Mesendoderm (in vitro differentiated cells): ENCODE measurements at regions not wholly inside any gene's neighbourhood (a gene's known extent, or its start where the extent isn't known, plus 50 kb on each side); places are given as distances from the start of the nearest gene placed in this dataset.

Experiments used
- DNase-seq: peaks from one replicate; pipeline ENCODE4 v3.0.0; 2013
- H2AK5ac ChIP-seq: 2 replicates; pipeline ENCODE4 v1.6.1; 2013; ENCODE audit warnings: low read length, inconsistent platforms
- H2BK120ac ChIP-seq: 2 replicates; pipeline ENCODE4 v1.6.1; 2013; ENCODE audit warnings: low read depth, mild to moderate bottlenecking, low read length, moderate library complexity, mixed read lengths
- H2BK15ac ChIP-seq: replicated peaks from 2 replicates; pipeline ENCODE4 v1.6.1; 2013; ENCODE audit warnings: low read depth, mild to moderate bottlenecking, moderate library complexity
- H2BK5ac ChIP-seq: 2 replicates; pipeline ENCODE4 v1.6.1; 2013; ENCODE audit warnings: low read length, inconsistent platforms
- H3K18ac ChIP-seq: 2 replicates; pipeline ENCODE4 v1.6.1; 2013; ENCODE audit warnings: mild to moderate bottlenecking, low read length, mixed read lengths
- H3K23ac ChIP-seq: one replicate; pipeline ENCODE4 v1.6.1; 2013; ENCODE audit warnings: low read length
- H3K27ac ChIP-seq: 2 replicates; pipeline ENCODE4 v1.5.1; 2013; ENCODE audit warnings: low read depth, mild to moderate bottlenecking, inconsistent platforms, low read length, moderate library complexity
- H3K27me3 ChIP-seq: 2 replicates; pipeline ENCODE4 v1.6.1; 2013; ENCODE audit warnings: low read length, control low read depth, mild to moderate bottlenecking, inconsistent platforms; ENCODE audit not compliant: insufficient read depth, poor library complexity
- H3K36me3 ChIP-seq: 2 replicates; pipeline ENCODE4 v1.6.1; 2013; ENCODE audit warnings: low read length, inconsistent platforms; ENCODE audit not compliant: control insufficient read depth, insufficient read depth
- H3K4ac ChIP-seq: one replicate; pipeline ENCODE4 v1.6.1; 2013; ENCODE audit warnings: low read depth, mild to moderate bottlenecking, low read length, moderate library complexity
- H3K4me1 ChIP-seq: 2 replicates; pipeline ENCODE4 v1.6.1; 2013; ENCODE audit warnings: low read depth, low read length, inconsistent platforms; ENCODE audit not compliant: control insufficient read depth
- H3K4me2 ChIP-seq: 2 replicates; pipeline ENCODE4 v1.6.1; 2013; ENCODE audit warnings: low read length
- H3K4me3 ChIP-seq: 2 replicates; pipeline ENCODE4 v1.5.1; 2013; ENCODE audit warnings: mild to moderate bottlenecking, low read length
- H3K56ac ChIP-seq: one replicate; pipeline ENCODE4 v1.6.1; 2013; ENCODE audit warnings: low read length
- H3K79me1 ChIP-seq: 2 replicates; pipeline ENCODE4 v1.6.1; 2013; ENCODE audit warnings: low read length, inconsistent platforms
- H3K79me2 ChIP-seq: 2 replicates; pipeline ENCODE4 v1.6.1; 2013; ENCODE audit warnings: mild to moderate bottlenecking, low read length; ENCODE audit not compliant: control insufficient read depth, insufficient read depth
- H3K9ac ChIP-seq: 2 replicates; pipeline ENCODE4 v1.6.1; 2013; ENCODE audit warnings: low read length, inconsistent platforms
- H4K5ac ChIP-seq: one replicate; pipeline ENCODE4 v1.6.1; 2013; ENCODE audit warnings: low read length
- H4K8ac ChIP-seq: one replicate; pipeline ENCODE4 v1.6.1; 2013; ENCODE audit warnings: low read depth, mild to moderate bottlenecking, control low read depth, low read length, moderate library complexity
- WGBS: extraction: QIAGEN DNeasy Blood & Tissue Kit; methylation state at CpG from one replicate; pipeline ENCODE4 v1.1.7; 2013; ENCODE audit warnings: low lambda C conversion rate, missing lambda C conversion rate; ENCODE audit not compliant: insufficient coverage; ENCODE audit errors: extremely low coverage; 5-methylcytosine and 5-hydroxymethylcytosine counted together

DNA sequence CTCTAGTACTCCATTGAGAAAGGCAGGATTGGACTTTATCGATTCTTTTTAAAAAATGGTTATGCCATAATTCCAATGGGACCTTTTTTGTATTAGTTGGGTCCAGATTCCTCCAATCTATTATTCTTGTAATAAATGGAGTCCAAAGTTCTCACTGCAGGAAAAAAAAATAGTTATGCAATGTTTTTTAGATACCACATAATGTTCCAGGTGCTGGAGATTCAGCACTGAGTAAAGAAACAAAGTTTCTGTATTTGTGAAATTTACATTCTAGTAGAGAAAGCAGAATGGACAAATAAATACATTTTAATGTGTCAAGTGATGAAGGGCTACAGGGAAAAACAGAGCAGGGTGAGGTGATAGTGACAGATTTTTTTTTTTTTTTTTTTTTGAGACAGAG, 78.5 kb upstream of the MYCN start:
- H3K18ac ChIP-seq: no peak overlapping the region
- no peak overlapping the region for H3K56ac ChIP-seq
- no peak overlapping the region for H2AK5ac ChIP-seq
- H2BK5ac ChIP-seq: no peak overlapping the region
- no peak overlapping the region for H4K8ac ChIP-seq
- WGBS: no CpG with 5 or more reads among the region's 1 CpG
- no peaks in the 10 kb centered on the region for H3K27me3 ChIP-seq
- DNase-seq: no peak
- no peaks in the 10 kb centered on the region for H3K79me1 ChIP-seq
- no peaks in the 10 kb centered on the region for H3K79me2 ChIP-seq
- no peak overlapping the region for H4K5ac ChIP-seq
- H2BK120ac ChIP-seq: no peak overlapping the region
- no peak overlapping the region for H3K4me2 ChIP-seq
- H3K4me3 ChIP-seq: no peak overlapping the region
- H3K4me1 ChIP-seq: no peaks in the 10 kb centered on the region
- no peaks in the 10 kb centered on the region for H3K36me3 ChIP-seq
- no peak overlapping the region for H3K4ac ChIP-seq
- H3K9ac ChIP-seq: no peak overlapping the region
- H2BK15ac ChIP-seq: no peak overlapping the region
- H3K23ac ChIP-seq: no peak overlapping the region
- no peak overlapping the region for H3K27ac ChIP-seq

GRCh38 chr2:15863089-15863488, 77.3 kb upstream of the MYCN start:
- Histone ChIP-seq H3K79me2 (no peaks in the 10 kb centered on the region), H4K5ac (no peak overlapping the region), H3K4me2 (no peak overlapping the region), H3K23ac (no peak overlapping the region), H3K4me3 (no peak overlapping the region), H2BK15ac (no peak overlapping the region), H3K56ac (no peak overlapping the region), H2AK5ac (no peak overlapping the region), H3K18ac (no peak overlapping the region), H3K36me3 (no peaks in the 10 kb centered on the region), H3K27ac (no peak overlapping the region), H2BK5ac (no peak overlapping the region), H3K4me1 (no peaks in the 10 kb centered on the region), H3K79me1 (no peaks in the 10 kb centered on the region), H2BK120ac (no peak overlapping the region), H3K27me3 (no peaks in the 10 kb centered on the region), H3K4ac (no peak overlapping the region), H3K9ac (no peak overlapping the region), H4K8ac (no peak overlapping the region)
- WGBS: no CpG with 5 or more reads among the region's 2 CpGs
- no peak for DNase-seq

DNA sequence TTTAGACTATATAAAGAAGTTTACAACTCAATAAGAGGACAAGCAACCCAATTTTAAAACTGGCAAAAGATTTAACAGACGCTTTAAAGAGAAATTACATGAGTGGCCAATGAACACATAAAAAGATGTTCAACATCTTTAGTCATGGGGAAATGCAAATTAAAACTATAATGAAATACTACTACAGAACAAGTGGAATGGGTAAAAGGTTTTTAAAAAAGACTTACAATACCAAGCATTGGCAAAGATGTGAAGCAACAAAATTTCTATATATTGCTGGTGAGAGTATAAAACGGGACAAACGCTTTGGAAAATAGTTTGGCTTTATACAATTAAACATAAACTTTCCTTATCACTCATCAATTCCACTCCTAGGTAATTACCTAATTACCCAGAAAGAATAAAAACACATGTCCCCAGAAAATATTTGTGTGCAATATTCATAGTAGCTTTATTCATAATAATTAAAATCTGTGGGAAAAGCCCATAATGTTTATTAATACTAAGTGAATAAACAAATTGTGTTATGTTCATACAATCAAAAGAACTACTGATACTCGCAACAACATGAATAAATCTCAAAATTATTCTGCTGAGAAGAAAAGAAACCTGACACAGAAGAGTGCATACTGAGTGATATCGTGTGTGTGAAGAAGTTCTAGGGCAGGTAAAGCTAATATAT, 76.7 kb upstream of the MYCN start:
- Histone ChIP-seq H3K27me3 (no peaks in the 10 kb centered on the region), H3K4ac (no peak overlapping the region), H3K4me2 (no peak overlapping the region), H2AK5ac (no peak overlapping the region), H3K36me3 (no peaks in the 10 kb centered on the region), H3K9ac (no peak overlapping the region), H3K27ac (no peak overlapping the region), H4K5ac (no peak overlapping the region), H2BK120ac (no peak overlapping the region), H2BK5ac (no peak overlapping the region), H2BK15ac (no peak overlapping the region), H3K79me2 (no peaks in the 10 kb centered on the region), H3K79me1 (no peaks in the 10 kb centered on the region), H3K23ac (no peak overlapping the region), H3K18ac (no peak overlapping the region), H3K4me1 (no peaks in the 10 kb centered on the region), H3K56ac (no peak overlapping the region), H3K4me3 (no peak overlapping the region), H4K8ac (no peak overlapping the region)
- no CpG with 5 or more reads among the region's 5 CpGs for WGBS
- no peak for DNase-seq

DNA sequence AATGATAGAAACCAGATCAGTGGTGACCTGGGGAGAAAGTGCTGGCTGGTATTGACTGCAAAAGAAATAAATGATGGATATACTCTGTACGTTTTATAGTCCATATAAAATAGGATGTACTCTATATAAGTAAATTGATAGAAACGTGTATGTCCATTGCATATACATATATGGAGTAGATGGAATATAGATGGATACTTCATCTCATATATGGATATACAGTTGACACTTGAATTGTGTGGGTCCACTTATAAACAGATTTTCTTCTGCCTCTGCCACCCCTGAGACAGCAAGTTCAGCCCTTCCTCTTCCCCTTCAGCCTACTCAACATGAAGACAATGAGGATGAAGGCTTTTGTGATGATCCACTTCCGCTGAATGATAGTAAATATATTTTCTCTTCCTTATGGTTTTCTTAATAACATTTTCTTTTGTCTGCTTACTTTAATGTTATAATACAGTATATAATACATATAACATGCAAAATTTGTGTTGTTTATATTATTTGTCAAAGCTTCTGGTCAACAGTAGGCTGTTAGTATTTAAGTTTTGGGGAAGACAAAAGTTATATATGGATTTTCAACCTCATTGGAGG, 76.1 kb upstream of the MYCN start:
- Histone ChIP-seq H2BK120ac (no peak overlapping the region), H3K9ac (no peak overlapping the region), H3K4me3 (no peak overlapping the region), H3K4me1 (no peaks in the 10 kb centered on the region), H3K4me2 (no peak overlapping the region), H2BK15ac (no peak overlapping the region), H3K4ac (no peak overlapping the region), H3K27me3 (no peaks in the 10 kb centered on the region), H4K5ac (no peak overlapping the region), H3K79me2 (no peaks in the 10 kb centered on the region), H3K23ac (no peak overlapping the region), H3K36me3 (no peaks in the 10 kb centered on the region), H3K56ac (no peak overlapping the region), H2BK5ac (no peak overlapping the region), H3K79me1 (no peaks in the 10 kb centered on the region), H4K8ac (no peak overlapping the region), H3K18ac (no peak overlapping the region), H3K27ac (no peak overlapping the region), H2AK5ac (no peak overlapping the region)
- no CpG with 5 or more reads among the region's 3 CpGs for WGBS
- DNase-seq: no peak

DNA sequence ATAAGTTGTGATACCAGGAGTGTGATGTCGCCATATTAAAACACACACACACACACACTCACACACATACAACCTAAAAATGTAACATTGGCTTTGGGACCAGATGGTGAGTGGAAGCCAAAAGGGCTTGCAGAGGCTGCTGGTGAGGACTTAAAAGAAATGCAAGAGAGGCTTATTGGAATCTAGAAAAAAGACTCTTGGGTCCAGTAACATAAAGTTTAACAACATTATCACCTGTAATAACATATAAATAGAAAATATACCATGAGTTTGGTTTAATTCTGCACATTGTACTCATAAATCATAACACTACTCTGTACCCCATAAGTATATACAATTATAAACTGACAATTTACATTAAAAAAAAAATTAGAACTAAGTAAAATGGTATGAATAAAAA, 74.4 kb upstream of the MYCN start:
- Histone ChIP-seq H3K79me1 (no peaks in the 10 kb centered on the region), H3K9ac (no peak overlapping the region), H2BK5ac (no peak overlapping the region), H3K23ac (no peak overlapping the region), H3K56ac (no peak overlapping the region), H3K27me3 (no peaks in the 10 kb centered on the region), H3K18ac (no peak overlapping the region), H3K4me1 (no peaks in the 10 kb centered on the region), H2AK5ac (no peak overlapping the region), H4K8ac (no peak overlapping the region), H3K79me2 (no peaks in the 10 kb centered on the region), H4K5ac (no peak overlapping the region), H3K27ac (no peak overlapping the region), H3K4ac (no peak overlapping the region), H3K4me3 (no peak overlapping the region), H2BK15ac (no peak overlapping the region), H3K4me2 (no peak overlapping the region), H3K36me3 (no peaks in the 10 kb centered on the region), H2BK120ac (no peak overlapping the region)
- WGBS: no CpG with 5 or more reads among the region's 1 CpG
- no peak for DNase-seq
